ENCODE measurements at regions not wholly inside any gene's neighbourhood (a gene's known extent, or its start where the extent isn't known, plus 50 kb on each side); places are given as distances from the start of the nearest gene placed in this dataset.

GRCh38 chr3:84128024-84128423, 830.8 kb upstream of the CADM2 start:
- no peak for TF ChIP-seq POLR2A (IDR thresholded peaks at IDR 0.05; ENCODE audit: extremely low read depth, insufficient read length)
- TF ChIP-seq CTCF (IDR thresholded peaks at IDR 0.05; ENCODE audit: low read depth, low read length), result no peak
- TF ChIP-seq MAX (IDR thresholded peaks at IDR 0.05; ENCODE audit: low read depth, low read length), result no peak
- no peak for TF ChIP-seq MYC (IDR thresholded peaks at IDR 0.05; ENCODE audit: low read depth, low read length)

Data from NB4 (cell line).